ENCODE measurements at regions not wholly inside any gene's neighbourhood (a gene's known extent, or its start where the extent isn't known, plus 50 kb on each side); places are given as distances from the start of the nearest gene placed in this dataset.
A peak's percentile ranks its signal among the peaks of the same experiment; 100 is the strongest.

GRCh38 chr4:126825083-126825482, 807.7 kb upstream of the INTU start:
- DNase-seq, result no peak
- no peaks in the 10 kb centered on the region for H3K27me3 ChIP-seq
- H3K36me3 ChIP-seq, result no peaks in the 10 kb centered on the region
- TF ChIP-seq CTCF (IDR thresholded peaks at IDR 0.05), result no peak
- H3K9me3 ChIP-seq, result peaks cover 0 to 2% (median 0%) of the 10 kb centered on the region in 3 donors
- intact Hi-C loops (cut with DNase I; ENCODE audit: low total_unique reads), result no loop called here
- H3K27ac ChIP-seq, result no peak overlapping the region
- H3K4me3 ChIP-seq, result no peak overlapping the region
- H3K4me1 ChIP-seq, result no peaks in the 10 kb centered on the region

- Histone ChIP-seq H3K4me3 (no peak overlapping the region), H3K9me3 (peaks cover 2 to 7% (median 7%) of the 10 kb centered on the region in 3 donors), H3K4me1 (no peaks in the 10 kb centered on the region), H3K27me3 (no peaks in the 10 kb centered on the region), H3K36me3 (no peaks in the 10 kb centered on the region), H3K27ac (no peak overlapping the region)
- no peak for TF ChIP-seq CTCF (IDR thresholded peaks at IDR 0.05)
- intact Hi-C loops (cut with DNase I; ENCODE audit: low total_unique reads), result no loop called here
- no peak for DNase-seq
These were observed 805.1 kb upstream of the INTU start for GRCh38 chr4:126827669-126828068.

GRCh38 chr4:126834854-126835253, 797.9 kb upstream of the INTU start:
- Histone ChIP-seq H3K4me3 (no peak overlapping the region), H3K27me3 (no peaks in the 10 kb centered on the region), H3K9me3 (peaks cover under 1 to 15% (median 7%) of the 10 kb centered on the region in 3 donors), H3K4me1 (peaks cover 0 to 14% (median 0%) of the 10 kb centered on the region in 4 donors), H3K36me3 (no peaks in the 10 kb centered on the region), H3K27ac (no peak overlapping the region)
- intact Hi-C loops (cut with DNase I; ENCODE audit: low total_unique reads), result no loop called here
- TF ChIP-seq CTCF (IDR thresholded peaks at IDR 0.05), result no peak
- no peak for DNase-seq

GRCh38 chr4:126838941-126839679, 793.6 kb upstream of the INTU start:
- H3K4me3 ChIP-seq, result no peak overlapping the region
- no peak for DNase-seq
- peaks cover 0 to 15% (median 0%) of the 10 kb centered on the region in 4 donors for H3K4me1 ChIP-seq
- no peak for TF ChIP-seq CTCF (IDR thresholded peaks at IDR 0.05)
- H3K9me3 ChIP-seq, result peaks cover 0 to 8% (median 0%) of the 10 kb centered on the region in 3 donors
- H3K27me3 ChIP-seq, result no peaks in the 10 kb centered on the region
- intact Hi-C loops (cut with DNase I; ENCODE audit: low total_unique reads), result no loop called here
- peak overlapping the region in 1 of 2 donors; percentile 41 for H3K27ac ChIP-seq
- H3K36me3 ChIP-seq, result no peaks in the 10 kb centered on the region

GRCh38 chr4:126843492-126844067, 789.2 kb upstream of the INTU start:
- Histone ChIP-seq H3K27me3 (no peaks in the 10 kb centered on the region), H3K27ac (no peak overlapping the region), H3K9me3 (no peaks in the 10 kb centered on the region), H3K36me3 (no peaks in the 10 kb centered on the region), H3K4me3 (no peak overlapping the region), H3K4me1 (peaks cover 0 to 13% (median 0%) of the 10 kb centered on the region in 4 donors)
- TF ChIP-seq CTCF (IDR thresholded peaks at IDR 0.05), result no peak
- DNase-seq, result no peak
- intact Hi-C loops (cut with DNase I; ENCODE audit: low total_unique reads), result no loop called here
